SKM-1 treated with dmso at 0.1 percent for 144 hours (cell line): ENCODE measurements at regions not wholly inside any gene's neighbourhood (a gene's known extent, or its start where the extent isn't known, plus 50 kb on each side); places are given as distances from the start of the nearest gene placed in this dataset.
"Not testable (repeated sequence)": the region's sequence is repeated elsewhere in the genome, so short reads cannot be mapped to it uniquely, and the experiment has no call there.

Experiments used
- DNase-seq: peaks from one replicate; lab custom pipeline; 2025; ENCODE audit not compliant: unreplicated experiment; lab: John Stamatoyannopoulos, UW

- DNase-seq = no peak
These were observed 213.0 kb downstream of the NKX6-1 start for GRCh38 chr4:84286048-84286447.

- DNase-seq = no peak
These were observed 219.4 kb downstream of the NKX6-1 start for GRCh38 chr4:84279678-84280077.

DNA sequence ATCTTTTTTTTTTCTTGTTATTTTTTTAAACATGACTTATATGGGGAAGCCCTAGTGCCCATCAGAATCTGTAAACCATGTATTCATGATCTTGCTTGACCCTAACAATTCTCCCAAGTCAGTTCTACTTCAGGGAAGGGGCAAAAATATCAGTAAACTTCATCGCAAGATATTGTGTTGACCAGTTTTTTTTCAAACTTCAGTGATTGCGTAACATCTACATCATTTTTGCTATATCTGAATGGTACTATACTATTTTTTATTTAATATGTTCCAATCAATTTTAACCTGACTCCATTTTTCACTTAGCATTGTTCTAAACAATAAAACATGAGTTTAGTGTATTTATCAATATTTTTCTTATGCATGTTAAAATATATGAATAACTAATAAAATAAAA is 221.2 kb downstream of the NKX6-1 start:
- DNase-seq = no peak

- no peak for DNase-seq
These were observed 222.3 kb downstream of the NKX6-1 start for GRCh38 chr4:84276752-84277151.

GRCh38 chr4:84269536-84270044 is 229.5 kb downstream of the NKX6-1 start:
- no peak for DNase-seq

GRCh38 chr4:84264652-84265051 is 234.4 kb downstream of the NKX6-1 start:
- no peak for DNase-seq

DNA sequence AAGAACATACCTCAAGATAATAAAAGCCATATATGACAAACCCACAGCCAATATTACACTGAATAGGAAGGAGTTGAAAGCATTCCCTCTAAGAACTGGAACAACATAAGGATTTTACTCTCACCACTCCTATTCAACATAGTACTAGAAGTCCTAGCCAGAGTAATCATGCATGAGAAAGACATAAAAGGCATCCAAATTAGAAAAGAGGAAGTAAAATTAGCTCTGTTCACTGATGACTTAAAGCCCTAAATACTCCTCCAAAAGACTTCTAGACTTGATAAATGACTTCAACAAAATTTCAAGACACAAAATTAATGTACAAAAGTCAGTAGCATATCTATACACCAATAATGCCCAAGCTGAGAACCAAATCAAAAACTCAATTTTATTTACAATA is 235.7 kb downstream of the NKX6-1 start:
- peak; percentile 5 for DNase-seq

DNA sequence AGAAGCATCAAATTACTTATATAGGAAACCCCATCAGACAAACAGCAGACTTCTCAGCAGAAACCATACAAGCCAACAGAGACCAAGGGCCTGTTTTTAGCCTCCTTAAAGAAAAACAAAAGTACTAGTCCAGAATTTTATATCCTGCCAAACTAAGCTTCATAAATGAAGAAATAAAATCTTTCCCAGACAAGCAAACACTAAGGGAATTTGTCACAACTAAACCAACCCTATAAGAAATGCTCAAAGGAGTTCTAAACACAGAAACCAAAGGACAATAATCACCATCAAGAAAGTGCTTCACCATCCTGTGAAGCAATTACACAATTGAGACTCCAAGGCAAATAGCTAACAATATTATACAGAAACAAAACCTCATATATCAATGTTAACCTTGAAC is 238.6 kb downstream of the NKX6-1 start:
- no peak for DNase-seq

- peak; percentile 48 for DNase-seq
These were observed 239.9 kb downstream of the NKX6-1 start for GRCh38 chr4:84258905-84259830.

DNA sequence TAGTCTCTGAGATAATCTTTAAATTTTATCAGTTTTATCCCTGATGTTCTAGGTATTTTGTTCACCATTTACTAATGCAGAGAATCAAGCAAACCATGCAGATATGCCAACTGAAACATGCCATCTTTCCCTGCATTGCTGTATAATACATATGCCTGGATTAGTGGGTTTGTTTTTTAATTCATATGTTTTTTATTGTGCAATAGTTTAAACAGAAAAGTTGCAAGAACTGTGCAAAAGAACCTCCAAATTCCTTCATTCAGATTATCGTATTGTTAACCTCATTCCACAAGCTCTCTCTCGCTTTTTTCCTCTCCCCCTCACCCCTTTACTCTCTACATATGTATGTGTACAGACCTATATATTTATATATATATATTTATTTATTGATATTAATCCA is 244.6 kb downstream of the NKX6-1 start:
- no peak for DNase-seq

GRCh38 chr4:84249521-84249920 is 249.6 kb downstream of the NKX6-1 start:
- DNase-seq = no peak

GRCh38 chr4:84245042-84245441 is 254.1 kb downstream of the NKX6-1 start:
- not testable (repeated sequence) for DNase-seq

DNA sequence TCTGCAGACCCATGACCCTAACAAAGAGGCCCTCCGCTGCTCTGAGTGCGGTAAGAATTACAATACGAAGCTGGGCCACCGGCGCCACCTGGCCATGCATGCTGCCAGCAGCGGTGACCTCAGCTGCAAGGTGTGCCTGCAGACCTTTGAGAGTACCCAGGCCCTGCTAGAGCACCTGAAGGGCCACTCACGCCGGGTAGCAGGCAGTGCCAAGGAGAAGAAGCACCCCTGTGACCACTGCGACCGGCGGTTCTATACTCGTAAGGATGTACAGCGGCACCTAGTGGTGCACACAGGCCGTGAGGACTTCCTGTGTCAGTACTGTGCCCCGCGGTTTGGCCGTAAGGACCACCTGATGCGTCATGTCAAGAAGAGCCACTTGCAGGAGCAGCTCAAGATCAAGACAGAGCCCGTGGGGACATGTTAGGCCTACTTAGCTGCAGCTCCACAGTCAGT is 254.7 kb downstream of the NKX6-1 start:
- DNase-seq = not testable (repeated sequence)

GRCh38 chr4:84243685-84244084 is 255.4 kb downstream of the NKX6-1 start:
- no peak for DNase-seq

DNA sequence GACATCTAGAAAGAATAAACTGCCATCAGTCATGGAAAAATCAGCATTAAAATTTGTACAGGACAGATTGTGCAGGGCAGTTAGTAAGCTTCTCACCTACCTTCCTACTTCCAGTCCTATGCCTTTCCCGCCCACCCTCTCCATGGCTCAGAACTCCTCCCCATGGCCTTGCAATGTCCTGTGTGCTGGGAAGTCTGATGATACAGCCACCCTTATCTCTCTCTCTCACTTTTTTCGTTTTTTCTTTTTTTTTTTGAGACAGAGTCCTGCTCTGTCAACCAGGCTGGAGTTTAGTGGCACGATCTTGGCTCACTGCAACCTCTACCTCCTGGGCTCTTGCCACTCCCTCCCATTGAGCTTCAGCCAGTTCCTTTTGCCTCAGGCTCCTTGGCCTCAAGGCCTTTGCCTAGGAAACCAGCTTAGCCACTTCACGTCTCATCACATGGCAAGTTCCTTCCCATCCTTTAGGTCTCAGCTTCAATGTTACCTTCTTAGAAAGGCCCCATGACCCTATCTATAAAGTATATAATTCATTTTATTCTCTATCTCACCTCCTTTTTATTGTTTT is 259.7 kb downstream of the NKX6-1 start:
- no peak for DNase-seq

- no peak for DNase-seq
These were observed 260.6 kb downstream of the NKX6-1 start for GRCh38 chr4:84238247-84239090.

- no peak for DNase-seq
These were observed 262.1 kb downstream of the NKX6-1 start for GRCh38 chr4:84237008-84237407.

- DNase-seq = peak; percentile 18
These were observed 263.8 kb downstream of the NKX6-1 start for GRCh38 chr4:84235126-84235944.

DNA sequence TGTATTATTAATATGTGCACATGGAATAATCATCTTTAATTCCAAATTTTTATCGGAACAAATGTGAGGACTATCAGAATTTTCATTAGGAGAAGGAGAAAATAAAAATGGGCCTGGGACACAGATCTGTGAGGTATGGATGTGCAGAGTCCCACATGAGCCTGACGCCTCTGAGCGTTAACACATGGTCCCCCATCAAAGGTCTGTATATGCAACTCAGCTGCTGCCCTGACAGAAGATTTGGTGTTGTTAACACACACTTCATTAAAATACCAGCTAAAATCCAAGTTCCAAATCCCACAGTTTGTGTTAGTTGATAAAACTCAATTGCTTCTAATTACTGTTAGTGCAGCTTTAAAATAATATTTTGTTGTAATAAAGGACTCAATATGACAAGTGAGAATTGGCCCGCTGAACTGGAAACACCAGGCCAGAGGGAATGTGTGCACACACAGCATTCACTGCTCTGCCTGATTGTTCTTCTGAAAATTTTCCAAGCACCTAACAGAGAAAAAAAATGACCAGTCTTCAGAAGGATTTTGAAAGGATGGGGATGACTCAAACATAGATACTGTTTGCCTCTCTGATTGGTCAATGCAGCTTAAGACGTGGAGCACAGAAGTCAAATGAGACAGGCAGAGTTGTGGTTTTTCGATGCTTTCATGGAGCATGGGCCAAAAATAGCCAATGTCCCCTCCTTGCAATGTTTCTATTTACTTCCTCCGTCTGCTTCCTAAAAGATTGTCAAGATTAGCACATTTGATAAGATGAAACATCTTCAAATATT is 266.6 kb downstream of the NKX6-1 start:
- DNase-seq = no peak
